ENCODE measurements at regions not wholly inside any gene's neighbourhood (a gene's known extent, or its start where the extent isn't known, plus 50 kb on each side); places are given as distances from the start of the nearest gene placed in this dataset.

GRCh38 chr10:50999163-50999562 lies 75.1 kb upstream of the PRKG1 start:
- CTCF ChIA-PET = interaction anchor here (1.1 to 1.3 kb wide), 2 partner anchors 210 to 1005 kb away, joined by 3 read pairs; no protein-coding TSS in a partner anchor
- BruUV-seq (replicated peaks) = no TSS peak
- POLR2A ChIA-PET = no interaction called here

GRCh38 chr10:51000164-51000563 lies 74.1 kb upstream of the PRKG1 start:
- CTCF ChIA-PET = interaction anchor here (1.1 to 1.9 kb wide), 4 partner anchors 211 to 1308 kb away, joined by 3 to 15 read pairs (median 4); no protein-coding TSS in a partner anchor
- no peak for FAIRE-seq
- H2AFZ ChIP-seq (ENCODE audit: low read depth, low read length) = no peak overlapping the region

More at GRCh38 chr10:50999163-50999562, 75.1 kb upstream of the PRKG1 start:
- H3K36me3 ChIP-seq (ENCODE audit: control insufficient read depth in 2 of 2, extremely low read depth in 1 of 2, insufficient read depth in 2 of 2, low read length in 2 of 2) = no peaks in the 10 kb centered on the region
- H3K4me1 ChIP-seq (ENCODE audit: control insufficient read depth, extremely low read depth, insufficient read depth, low read length) = no peaks in the 10 kb centered on the region
- no peak overlapping the region for H3K4me2 ChIP-seq (ENCODE audit: insufficient read depth, low read length)
- no peaks in the 10 kb centered on the region for H3K9me3 ChIP-seq (replicated peaks; ENCODE audit: control insufficient read depth, insufficient read depth, low read length)
- H3K27me3 ChIP-seq (ENCODE audit: control insufficient read depth in 2 of 2, insufficient read depth in 2 of 2, low read length in 2 of 2) = peaks cover 0 to 21% of the 10 kb centered on the region in 2 experiments
- DNase-seq (ENCODE audit: low read depth, low spot score) (no peak), FAIRE-seq (no peak)
- H3K4me3 ChIP-seq (replicated peaks in 1 of 3; ENCODE audit: insufficient read depth in 1 of 3, low read depth in 1 of 3, low read length in 3 of 3) = no peak overlapping the region
- H3K79me2 ChIP-seq (ENCODE audit: control insufficient read depth, insufficient read depth, low read length) = no peaks in the 10 kb centered on the region
- no peak overlapping the region for H3K9ac ChIP-seq (replicated peaks; ENCODE audit: extremely low read depth, insufficient read depth, low read length)
- dilution Hi-C loops (cut with MboI; ENCODE audit: extremely low pct_ligation_motif_present, low sequenced_read_pairs) = no loop called here
- intact Hi-C loops (cut with micrococcal nuclease) = no loop called here
- H4K20me1 ChIP-seq (replicated peaks; ENCODE audit: control insufficient read depth, extremely low read depth, insufficient read depth, low read length) = no peaks in the 10 kb centered on the region
- no peaks in the 10 kb centered on the region for H3K9me1 ChIP-seq (replicated peaks; ENCODE audit: control insufficient read depth, extremely low read depth, insufficient read depth, low read length)
- H3K27ac ChIP-seq (ENCODE audit: insufficient read depth, low read depth, low read length) = no peak overlapping the region
- H2AFZ ChIP-seq (ENCODE audit: low read depth, low read length) = no peak overlapping the region
- TF ChIP-seq GATA2 (IDR thresholded peaks at IDR 0.05; ENCODE audit: insufficient read depth, insufficient read length, low read depth, low read length) = no peak

More at GRCh38 chr10:51000164-51000563, 74.1 kb upstream of the PRKG1 start:
- POLR2A ChIA-PET = no interaction called here
- H3K79me2 ChIP-seq (ENCODE audit: control insufficient read depth, insufficient read depth, low read length) = no peaks in the 10 kb centered on the region
- dilution Hi-C loops (cut with MboI; ENCODE audit: extremely low pct_ligation_motif_present, low sequenced_read_pairs) = no loop called here
- no peaks in the 10 kb centered on the region for H4K20me1 ChIP-seq (replicated peaks; ENCODE audit: control insufficient read depth, extremely low read depth, insufficient read depth, low read length)
- DNase-seq (ENCODE audit: low read depth, low spot score) = no peak
- no peak overlapping the region for H3K4me3 ChIP-seq (replicated peaks in 1 of 3; ENCODE audit: insufficient read depth in 1 of 3, low read depth in 1 of 3, low read length in 3 of 3)
- no peaks in the 10 kb centered on the region for H3K9me1 ChIP-seq (replicated peaks; ENCODE audit: control insufficient read depth, extremely low read depth, insufficient read depth, low read length)
- H3K4me1 ChIP-seq (ENCODE audit: control insufficient read depth, extremely low read depth, insufficient read depth, low read length) = no peaks in the 10 kb centered on the region
- no peaks in the 10 kb centered on the region for H3K9me3 ChIP-seq (replicated peaks; ENCODE audit: control insufficient read depth, insufficient read depth, low read length)
- H3K27me3 ChIP-seq (ENCODE audit: control insufficient read depth in 2 of 2, insufficient read depth in 2 of 2, low read length in 2 of 2) = peaks cover 0 to 21% of the 10 kb centered on the region in 2 experiments
- intact Hi-C loops (cut with micrococcal nuclease) = loop anchor here (2.0 to 5.0 kb wide), 3 partner anchors 211 to 1002 kb away; no protein-coding TSS in a partner anchor
- no peaks in the 10 kb centered on the region for H3K36me3 ChIP-seq (ENCODE audit: control insufficient read depth in 2 of 2, extremely low read depth in 1 of 2, insufficient read depth in 2 of 2, low read length in 2 of 2)
- no peak overlapping the region for H3K9ac ChIP-seq (replicated peaks; ENCODE audit: extremely low read depth, insufficient read depth, low read length)
- H3K27ac ChIP-seq (ENCODE audit: insufficient read depth, low read depth, low read length) = no peak overlapping the region
- TF ChIP-seq EZH2 (IDR thresholded peaks at IDR 0.05; ENCODE audit: borderline replicate concordance, low read depth, low read length, severe bottlenecking) (no peak), CTCF (IDR thresholded peaks at IDR 0.05; ENCODE audit: extremely low read depth in 1 of 2, insufficient read depth in 1 of 2, low read depth in 1 of 2, low read length in 2 of 2) (no peak), POLR2A (IDR thresholded peaks at IDR 0.05; ENCODE audit: low read depth, low read length) (no peak)
- H3K4me2 ChIP-seq (ENCODE audit: insufficient read depth, low read length) = no peak overlapping the region
- no TSS peak for BruUV-seq (replicated peaks)

Data from endothelial cell of umbilical vein (primary cell).